NCI-H774 (cell line): ENCODE measurements at regions not wholly inside any gene's neighbourhood (a gene's known extent, or its start where the extent isn't known, plus 50 kb on each side); places are given as distances from the start of the nearest gene placed in this dataset.

Experiments used
- DNase-seq: peaks from one replicate; lab custom pipeline; 2025; lab: John Stamatoyannopoulos, UW

- DNase-seq: no peak
Measured at GRCh38 chr20:57970856-57971255, 257.6 kb downstream of the ANKRD60 start.

- no peak for DNase-seq
Measured at GRCh38 chr20:57970116-57970515, 258.3 kb downstream of the ANKRD60 start.

- DNase-seq: no peak
Measured at GRCh38 chr20:57968120-57968519, 258.3 kb upstream of the PMEPA1 start.

GRCh38 chr20:57967364-57967763, 257.5 kb upstream of the PMEPA1 start:
- DNase-seq: no peak

GRCh38 chr20:57966620-57967019, 256.8 kb upstream of the PMEPA1 start:
- no peak for DNase-seq

GRCh38 chr20:57965441-57965840, 255.6 kb upstream of the PMEPA1 start:
- DNase-seq: no peak

- no peak for DNase-seq
Measured at GRCh38 chr20:57964011-57964862, 254.4 kb upstream of the PMEPA1 start.

GRCh38 chr20:57960803-57961575, 251.2 kb upstream of the PMEPA1 start:
- DNase-seq: no peak

- no peak for DNase-seq
Measured at GRCh38 chr20:57959589-57959988, 249.8 kb upstream of the PMEPA1 start.

- DNase-seq: no peak
Measured at GRCh38 chr20:57959018-57959417, 249.2 kb upstream of the PMEPA1 start.

- no peak for DNase-seq
Measured at GRCh38 chr20:57958050-57958420, 248.2 kb upstream of the PMEPA1 start.

GRCh38 chr20:57957411-57958049, 247.7 kb upstream of the PMEPA1 start:
- no peak for DNase-seq

- DNase-seq: no peak
Measured at GRCh38 chr20:57953638-57954037, 243.8 kb upstream of the PMEPA1 start.

GRCh38 chr20:57952136-57952535, 242.3 kb upstream of the PMEPA1 start:
- DNase-seq: no peak

GRCh38 chr20:57951549-57951948, 241.7 kb upstream of the PMEPA1 start:
- DNase-seq: no peak

GRCh38 chr20:57950764-57951485, 241.1 kb upstream of the PMEPA1 start:
- no peak for DNase-seq

- DNase-seq: no peak
Measured at GRCh38 chr20:57948180-57948955, 238.6 kb upstream of the PMEPA1 start.

GRCh38 chr20:57947421-57948179, 237.8 kb upstream of the PMEPA1 start:
- DNase-seq: no peak

GRCh38 chr20:57946559-57947315, 236.9 kb upstream of the PMEPA1 start:
- DNase-seq: no peak

- no peak for DNase-seq
Measured at GRCh38 chr20:57944988-57945387, 235.2 kb upstream of the PMEPA1 start.
